ENCODE measurements at regions not wholly inside any gene's neighbourhood (a gene's known extent, or its start where the extent isn't known, plus 50 kb on each side); places are given as distances from the start of the nearest gene placed in this dataset.

DNA sequence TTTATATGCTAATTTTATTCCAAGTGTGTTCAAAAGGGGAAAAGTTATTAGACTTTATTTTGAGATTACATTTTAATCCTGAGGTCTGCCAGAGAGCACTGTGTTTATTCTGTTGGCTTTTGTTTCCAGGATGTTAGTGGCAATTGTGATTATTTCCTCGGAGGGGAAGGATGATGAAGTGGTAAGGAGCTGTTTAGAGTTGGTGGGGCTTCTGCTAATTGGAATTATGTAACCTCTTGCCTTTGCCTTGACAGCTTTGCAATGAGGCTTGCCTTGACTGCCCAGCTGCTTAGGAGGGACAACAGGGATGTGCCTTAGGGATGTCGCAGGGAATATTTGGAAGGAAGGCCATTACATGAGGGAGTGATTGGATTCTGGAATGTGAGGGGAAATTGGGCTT is 89.7 kb upstream of the E2F8 start:
- 26% methylated on average over 2 of the region's 2 CpGs for WGBS (ENCODE audit: insufficient coverage, insufficient replicate concordance, low lambda C conversion rate, missing lambda C conversion rate)
- ChIA-PET CTCF (interaction anchor here (0.5 to 1.5 kb wide), 3 partner anchors 17 to 260 kb away, joined by 3 read pairs; no protein-coding TSS in a partner anchor), SMC1A (ENCODE audit: uncharacterized antibody, unreplicated experiment) (interaction anchor here (0.6 to 5.1 kb wide), 4 partner anchors 16 to 223 kb away, joined by 3 to 24 read pairs (median 4); no protein-coding TSS in a partner anchor), POLR2A (interaction anchor here (0.6 kb wide), 1 partner anchor 222 kb away, joined by 6 read pairs; no protein-coding TSS in a partner anchor), RAD21 (ENCODE audit: unreplicated experiment) (interaction anchor here (0.6 kb wide), 1 partner anchor 530 kb away, joined by 3 read pairs; no protein-coding TSS in a partner anchor)
- ATAC-seq: no peak
- Histone ChIP-seq H3K9ac (ENCODE audit: control insufficient read depth, insufficient read depth, low read length) (no peak overlapping the region), H3K4me3 (no peak overlapping the region), H3K4me1 (ENCODE audit: control insufficient read depth, insufficient read depth, low read length) (peaks cover 38% of the 10 kb centered on the region), H3K79me2 (ENCODE audit: control insufficient read depth, insufficient read depth, low read length) (no peaks in the 10 kb centered on the region), H3K27me3 (replicated peaks in 1 of 2; ENCODE audit: control insufficient read depth in 2 of 2, insufficient read depth in 2 of 2, low read length in 1 of 2) (no peaks in the 10 kb centered on the region), H3K4me2 (ENCODE audit: control insufficient read depth, insufficient read depth) (no peak overlapping the region), H2AFZ (ENCODE audit: control insufficient read depth, low read depth, low read length) (no peak overlapping the region), H3K9me3 (replicated peaks; ENCODE audit: control insufficient read depth, insufficient read depth, low read length) (no peaks in the 10 kb centered on the region), H3K36me3 (ENCODE audit: control insufficient read depth in 2 of 2, insufficient read depth in 2 of 2, low read length in 1 of 2) (no peaks in the 10 kb centered on the region), H3K27ac (ENCODE audit: control insufficient read depth, insufficient read depth) (no peak overlapping the region), H4K20me1 (ENCODE audit: control insufficient read depth, insufficient read depth) (no peaks in the 10 kb centered on the region)
- TF ChIP-seq, protein P1, sequence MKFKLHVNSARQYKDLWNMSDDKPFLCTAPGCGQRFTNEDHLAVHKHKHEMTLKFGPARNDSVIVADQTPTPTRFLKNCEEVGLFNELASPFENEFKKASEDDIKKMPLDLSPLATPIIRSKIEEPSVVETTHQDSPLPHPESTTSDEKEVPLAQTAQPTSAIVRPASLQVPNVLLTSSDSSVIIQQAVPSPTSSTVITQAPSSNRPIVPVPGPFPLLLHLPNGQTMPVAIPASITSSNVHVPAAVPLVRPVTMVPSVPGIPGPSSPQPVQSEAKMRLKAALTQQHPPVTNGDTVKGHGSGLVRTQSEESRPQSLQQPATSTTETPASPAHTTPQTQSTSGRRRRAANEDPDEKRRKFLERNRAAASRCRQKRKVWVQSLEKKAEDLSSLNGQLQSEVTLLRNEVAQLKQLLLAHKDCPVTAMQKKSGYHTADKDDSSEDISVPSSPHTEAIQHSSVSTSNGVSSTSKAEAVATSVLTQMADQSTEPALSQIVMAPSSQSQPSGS (IDR thresholded peaks at IDR 0.05; ENCODE audit: low read length): no peak
- TF ChIP-seq HDAC2 (IDR thresholded peaks at IDR 0.05) (no peak), EGR1 (IDR thresholded peaks at IDR 0.05; ENCODE audit: borderline replicate concordance in 1 of 2, low read depth in 2 of 2, low read length in 2 of 2) (no peak), HCFC1 (IDR thresholded peaks at IDR 0.05; ENCODE audit: low read length) (no peak), MEF2B (IDR thresholded peaks at IDR 0.05; ENCODE audit: partially characterized antibody, poor library complexity, severe bottlenecking) (no peak), SPI1 (IDR thresholded peaks at IDR 0.05; ENCODE audit: borderline replicate concordance, insufficient read depth, low read depth, low read length) (no peak), MYB (IDR thresholded peaks at IDR 0.05; ENCODE audit: borderline replicate concordance, low read depth, low read length) (no peak), SUPT20H (IDR thresholded peaks at IDR 0.05; ENCODE audit: borderline replicate concordance, control insufficient read depth, low read depth, low read length) (no peak), IKZF2 (IDR thresholded peaks at IDR 0.05) (no peak), CREB1 (IDR thresholded peaks at IDR 0.05; ENCODE audit: low read depth) (no peak), FOXM1 (IDR thresholded peaks at IDR 0.05; ENCODE audit: low read depth, low read length) (no peak), KAT2A (conservative IDR thresholded peaks at IDR 0.05; ENCODE audit: control insufficient read depth, low read depth, low read length) (no peak), IRF4 (IDR thresholded peaks at IDR 0.05; ENCODE audit: low read depth, low read length) (no peak), MYC (IDR thresholded peaks at IDR 0.05; ENCODE audit: insufficient read depth, insufficient read length, insufficient replicate concordance, low read length, severe bottlenecking) (no peak)
- FAIRE-seq: no peak
- no TSS peak for BruUV-seq (replicated peaks)
- DNase-seq (ENCODE audit: low read depth, low spot score): no peak
- in situ Hi-C loops (cut with MboI) (no loop called here), intact Hi-C loops (cut with micrococcal nuclease; ENCODE audit: unreplicated experiment) (loop anchor here (5.0 kb wide), 1 partner anchor 102 kb away; no protein-coding TSS in a partner anchor)

Data from GM12878 (cell line).